Stimulated activated memory B cell treated with anti-CD40 and anti-IgM and Interleukin-4, amounts not matched to agents 10 μg/mL and 1 μg/mL and 100 μg/mL, for 72 hours (primary cell): ENCODE measurements at regions not wholly inside any gene's neighbourhood (a gene's known extent, or its start where the extent isn't known, plus 50 kb on each side); places are given as distances from the start of the nearest gene placed in this dataset.

Experiments
- ATAC-seq: fragments of 150-1000 bp; cut with Tn5 transposase; 2 replicates; pipeline ENCODE4 v1.10.0; 2021
- H3K27ac Mint-ChIP-seq: one replicate; pipeline ENCODE4 v1.8.0; 2022; ENCODE audit warnings: mild to moderate bottlenecking, mixed read lengths
- H3K27me3 Mint-ChIP-seq: one replicate; pipeline ENCODE4 v1.8.0; 2022; ENCODE audit warnings: mixed read lengths
- H3K36me3 Mint-ChIP-seq: one replicate; pipeline ENCODE4 v1.8.0; 2022; ENCODE audit warnings: mixed read lengths
- H3K4me1 Mint-ChIP-seq: one replicate; pipeline ENCODE4 v1.8.0; 2022; ENCODE audit warnings: mixed read lengths
- H3K4me3 Mint-ChIP-seq: one replicate; pipeline ENCODE4 v1.8.0; 2022; ENCODE audit warnings: mild to moderate bottlenecking, moderate library complexity, mixed read lengths
- H3K9me3 Mint-ChIP-seq: one replicate; pipeline ENCODE4 v1.8.0; 2022; ENCODE audit warnings: mixed read lengths

DNA sequence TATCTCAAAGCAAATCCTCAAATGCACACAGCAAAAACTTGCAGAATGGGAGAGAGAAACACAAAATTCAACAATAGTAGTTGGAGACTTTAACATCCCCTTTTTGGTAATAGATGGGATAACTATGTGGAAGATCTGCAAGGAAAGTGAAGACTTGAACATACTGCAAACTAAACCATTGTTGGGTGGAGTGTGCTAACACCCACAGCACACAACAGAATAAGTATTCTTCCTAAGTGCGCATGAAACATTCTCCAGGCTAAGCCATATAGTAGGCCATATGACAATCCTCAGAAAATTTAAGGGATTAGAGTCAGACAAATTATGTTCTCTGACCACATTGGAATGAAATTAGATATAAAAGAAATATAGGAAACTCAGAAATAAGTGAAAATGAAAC lies 230.6 kb downstream of the FBXO15 start:
- no peaks in the 10 kb centered on the region for H3K27me3 Mint-ChIP-seq
- no peak overlapping the region for H3K27ac Mint-ChIP-seq
- no peak overlapping the region for H3K4me3 Mint-ChIP-seq
- no peaks in the 10 kb centered on the region for H3K4me1 Mint-ChIP-seq
- H3K36me3 Mint-ChIP-seq: no peaks in the 10 kb centered on the region
- ATAC-seq: no peak
- no peaks in the 10 kb centered on the region for H3K9me3 Mint-ChIP-seq

GRCh38 chr18:73913505-73913904 lies 234.1 kb downstream of the FBXO15 start:
- H3K9me3 Mint-ChIP-seq: no peaks in the 10 kb centered on the region
- H3K36me3 Mint-ChIP-seq: no peaks in the 10 kb centered on the region
- H3K27ac Mint-ChIP-seq: no peak overlapping the region
- no peak overlapping the region for H3K4me3 Mint-ChIP-seq
- ATAC-seq: no peak
- no peaks in the 10 kb centered on the region for H3K27me3 Mint-ChIP-seq
- no peaks in the 10 kb centered on the region for H3K4me1 Mint-ChIP-seq

GRCh38 chr18:73908323-73908722 lies 239.3 kb downstream of the FBXO15 start:
- H3K9me3 Mint-ChIP-seq: no peaks in the 10 kb centered on the region

GRCh38 chr18:73901566-73901965 lies 246.1 kb downstream of the FBXO15 start:
- H3K27me3 Mint-ChIP-seq: no peaks in the 10 kb centered on the region
- no peaks in the 10 kb centered on the region for H3K4me1 Mint-ChIP-seq
- no peaks in the 10 kb centered on the region for H3K36me3 Mint-ChIP-seq
- no peaks in the 10 kb centered on the region for H3K9me3 Mint-ChIP-seq
- H3K27ac Mint-ChIP-seq: no peak overlapping the region
- no peak for ATAC-seq
- no peak overlapping the region for H3K4me3 Mint-ChIP-seq

More at GRCh38 chr18:73908323-73908722, 239.3 kb downstream of the FBXO15 start:
- no peaks in the 10 kb centered on the region for H3K4me1 Mint-ChIP-seq
- no peaks in the 10 kb centered on the region for H3K36me3 Mint-ChIP-seq
- ATAC-seq: no peak
- H3K27me3 Mint-ChIP-seq: no peaks in the 10 kb centered on the region
- no peak overlapping the region for H3K4me3 Mint-ChIP-seq
- no peak overlapping the region for H3K27ac Mint-ChIP-seq

GRCh38 chr18:73901151-73901550 lies 246.5 kb downstream of the FBXO15 start:
- no peaks in the 10 kb centered on the region for H3K9me3 Mint-ChIP-seq
- no peaks in the 10 kb centered on the region for H3K36me3 Mint-ChIP-seq
- H3K4me3 Mint-ChIP-seq: no peak overlapping the region
- no peak for ATAC-seq
- no peaks in the 10 kb centered on the region for H3K4me1 Mint-ChIP-seq
- no peak overlapping the region for H3K27ac Mint-ChIP-seq
- H3K27me3 Mint-ChIP-seq: no peaks in the 10 kb centered on the region

DNA sequence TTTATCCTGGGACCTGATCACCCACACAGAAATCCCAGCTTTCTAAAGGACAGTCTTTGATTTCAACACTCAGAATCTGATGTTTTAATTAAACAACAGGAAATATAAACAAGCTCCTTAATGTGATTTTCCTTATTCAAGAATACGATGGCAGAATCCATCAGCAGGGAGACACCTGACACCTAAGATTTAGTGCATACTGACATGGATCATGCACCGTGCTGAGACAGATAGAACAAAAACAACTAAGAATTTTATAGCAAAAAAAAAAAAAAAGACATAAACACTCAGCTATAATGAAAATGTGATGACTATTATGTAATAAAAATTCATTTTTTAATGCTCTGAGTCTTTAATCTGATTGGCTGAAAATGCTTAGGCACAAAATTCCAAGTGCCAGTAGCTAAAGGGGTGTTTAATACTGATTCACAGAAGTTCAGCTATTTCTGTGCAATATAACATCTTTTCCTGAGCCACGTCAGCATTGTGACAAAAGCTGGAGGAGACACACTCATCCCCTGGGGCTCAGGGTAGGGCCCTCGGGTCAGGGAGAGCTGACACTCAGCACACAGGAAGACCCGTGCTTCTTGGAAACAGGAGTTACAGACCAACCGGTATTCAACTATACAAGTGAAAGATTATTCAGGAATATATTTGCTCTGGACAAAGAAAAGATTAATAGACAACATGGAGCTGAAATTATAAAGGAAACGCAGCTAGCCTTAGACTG lies 247.4 kb downstream of the FBXO15 start:
- no peaks in the 10 kb centered on the region for H3K4me1 Mint-ChIP-seq
- no peaks in the 10 kb centered on the region for H3K9me3 Mint-ChIP-seq
- no peak overlapping the region for H3K4me3 Mint-ChIP-seq
- H3K27me3 Mint-ChIP-seq: no peaks in the 10 kb centered on the region
- H3K36me3 Mint-ChIP-seq: no peaks in the 10 kb centered on the region
- ATAC-seq: no peak
- no peak overlapping the region for H3K27ac Mint-ChIP-seq

GRCh38 chr18:73897517-73897916 lies 250.1 kb downstream of the FBXO15 start:
- H3K9me3 Mint-ChIP-seq: no peaks in the 10 kb centered on the region
- ATAC-seq: no peak
- no peak overlapping the region for H3K27ac Mint-ChIP-seq
- H3K36me3 Mint-ChIP-seq: no peaks in the 10 kb centered on the region
- no peaks in the 10 kb centered on the region for H3K27me3 Mint-ChIP-seq
- no peak overlapping the region for H3K4me3 Mint-ChIP-seq
- H3K4me1 Mint-ChIP-seq: no peaks in the 10 kb centered on the region

DNA sequence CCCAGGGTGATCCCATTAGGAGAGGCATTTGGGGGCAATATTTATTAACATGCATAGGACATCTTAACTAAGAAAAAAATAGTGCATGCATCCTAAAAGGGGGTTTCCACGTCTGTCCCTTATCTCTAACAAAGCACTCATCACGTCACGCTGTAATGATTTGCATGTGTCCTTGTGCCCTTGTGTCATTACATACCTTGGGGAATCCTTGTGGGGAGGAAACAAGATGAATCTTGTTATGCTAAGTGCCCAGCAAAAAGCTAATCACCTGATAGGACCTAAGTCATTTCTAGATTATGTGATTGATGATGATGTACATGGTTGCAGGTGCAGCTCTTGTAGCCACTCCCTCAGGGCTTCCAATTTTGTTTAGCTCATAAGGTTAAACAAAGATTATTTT lies 250.9 kb downstream of the FBXO15 start:
- H3K4me3 Mint-ChIP-seq: no peak overlapping the region
- H3K27ac Mint-ChIP-seq: no peak overlapping the region
- H3K27me3 Mint-ChIP-seq: no peaks in the 10 kb centered on the region
- no peaks in the 10 kb centered on the region for H3K9me3 Mint-ChIP-seq
- no peaks in the 10 kb centered on the region for H3K4me1 Mint-ChIP-seq
- no peak for ATAC-seq
- no peaks in the 10 kb centered on the region for H3K36me3 Mint-ChIP-seq

- no peak overlapping the region for H3K4me3 Mint-ChIP-seq
- no peaks in the 10 kb centered on the region for H3K36me3 Mint-ChIP-seq
- H3K27ac Mint-ChIP-seq: no peak overlapping the region
- no peaks in the 10 kb centered on the region for H3K4me1 Mint-ChIP-seq
- H3K9me3 Mint-ChIP-seq: no peaks in the 10 kb centered on the region
- no peak for ATAC-seq
- H3K27me3 Mint-ChIP-seq: no peaks in the 10 kb centered on the region
Observed at GRCh38 chr18:73895701-73896100, 251.9 kb downstream of the FBXO15 start.

GRCh38 chr18:73893880-73894279 lies 253.8 kb downstream of the FBXO15 start:
- no peak for ATAC-seq

DNA sequence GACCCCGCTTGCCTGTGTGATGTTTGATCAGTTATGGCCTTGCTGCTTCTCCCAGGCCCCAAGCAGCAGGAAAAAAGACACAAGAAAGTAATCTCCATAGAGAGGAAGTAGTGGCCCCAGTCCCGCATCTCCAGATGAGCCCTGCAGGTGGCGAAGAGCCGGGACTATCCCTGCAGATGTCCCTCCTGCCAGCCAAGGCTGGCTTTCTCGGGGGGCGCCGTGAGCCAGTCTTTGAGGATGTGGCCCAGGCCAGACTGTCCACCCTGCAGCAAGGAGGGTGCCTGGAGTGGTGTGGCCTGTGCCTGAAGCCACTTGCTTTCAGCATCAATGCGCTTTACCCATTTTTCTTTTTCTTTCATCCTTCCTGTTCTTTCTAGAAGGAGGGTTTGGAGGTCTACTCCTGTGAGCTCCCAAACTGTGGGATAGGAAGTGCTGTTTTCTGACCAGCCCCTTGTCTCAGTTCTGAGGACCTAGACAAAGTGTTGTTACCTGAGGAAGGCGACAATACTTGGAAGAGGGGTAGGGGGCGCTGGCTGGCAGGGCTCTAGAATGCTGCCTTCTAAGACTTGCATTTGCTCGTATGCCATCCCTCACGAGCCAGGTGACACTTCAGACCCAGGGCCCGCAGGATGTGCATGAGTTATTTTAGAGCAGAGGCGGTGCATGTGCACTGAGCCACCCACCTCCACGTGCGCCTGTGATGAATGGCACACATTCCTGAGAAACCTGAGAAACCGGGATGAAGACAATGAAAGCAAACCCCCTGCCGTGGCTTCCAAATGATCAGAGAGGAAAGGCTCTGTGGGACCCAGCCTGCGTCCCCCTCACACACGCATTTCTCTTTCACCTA lies 255.8 kb downstream of the FBXO15 start:
- no peaks in the 10 kb centered on the region for H3K36me3 Mint-ChIP-seq
- no peaks in the 10 kb centered on the region for H3K27me3 Mint-ChIP-seq
- no peak for ATAC-seq
- no peaks in the 10 kb centered on the region for H3K9me3 Mint-ChIP-seq
- no peak overlapping the region for H3K27ac Mint-ChIP-seq
- H3K4me1 Mint-ChIP-seq: no peaks in the 10 kb centered on the region
- H3K4me3 Mint-ChIP-seq: no peak overlapping the region

More at GRCh38 chr18:73893880-73894279, 253.8 kb downstream of the FBXO15 start:
- H3K27ac Mint-ChIP-seq: no peak overlapping the region
- H3K9me3 Mint-ChIP-seq: no peaks in the 10 kb centered on the region
- H3K36me3 Mint-ChIP-seq: no peaks in the 10 kb centered on the region
- H3K4me1 Mint-ChIP-seq: no peaks in the 10 kb centered on the region
- H3K4me3 Mint-ChIP-seq: no peak overlapping the region
- H3K27me3 Mint-ChIP-seq: no peaks in the 10 kb centered on the region

- Mint-ChIP-seq H3K27me3 (no peaks in the 10 kb centered on the region), H3K9me3 (no peaks in the 10 kb centered on the region), H3K4me3 (no peak overlapping the region), H3K4me1 (no peaks in the 10 kb centered on the region), H3K27ac (no peak overlapping the region), H3K36me3 (no peaks in the 10 kb centered on the region)
- ATAC-seq: no peak
Observed at GRCh38 chr18:73888565-73888964, 259.1 kb downstream of the FBXO15 start.

DNA sequence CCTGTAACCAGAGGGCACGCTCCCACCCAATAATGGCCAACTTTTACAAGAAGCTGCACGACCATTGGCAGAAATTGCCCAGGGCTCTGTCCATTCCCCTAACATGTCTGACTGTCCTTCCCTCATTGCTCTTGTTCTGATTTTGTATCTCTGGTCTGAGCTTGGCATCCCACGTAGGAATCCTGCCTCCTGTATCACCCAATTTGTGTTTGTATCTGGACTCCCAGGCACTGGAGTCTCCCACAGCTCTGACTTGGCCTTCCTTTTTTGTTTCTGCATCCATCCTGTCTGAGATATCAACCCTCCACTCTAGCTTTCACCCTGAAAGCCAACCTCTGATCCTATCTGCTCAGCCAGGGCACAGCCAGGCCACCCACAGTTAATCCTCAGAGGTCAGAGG lies 259.8 kb downstream of the FBXO15 start:
- H3K36me3 Mint-ChIP-seq: no peaks in the 10 kb centered on the region
- no peaks in the 10 kb centered on the region for H3K9me3 Mint-ChIP-seq
- no peak overlapping the region for H3K27ac Mint-ChIP-seq
- H3K4me3 Mint-ChIP-seq: no peak overlapping the region
- H3K4me1 Mint-ChIP-seq: no peaks in the 10 kb centered on the region
- no peak for ATAC-seq
- H3K27me3 Mint-ChIP-seq: no peaks in the 10 kb centered on the region

- no peak overlapping the region for H3K27ac Mint-ChIP-seq
- H3K4me3 Mint-ChIP-seq: no peak overlapping the region
- H3K9me3 Mint-ChIP-seq: no peaks in the 10 kb centered on the region
- ATAC-seq: no peak
- H3K4me1 Mint-ChIP-seq: no peaks in the 10 kb centered on the region
- H3K27me3 Mint-ChIP-seq: no peaks in the 10 kb centered on the region
- no peaks in the 10 kb centered on the region for H3K36me3 Mint-ChIP-seq
Observed at GRCh38 chr18:73884868-73885267, 262.8 kb downstream of the FBXO15 start.

- no peaks in the 10 kb centered on the region for H3K27me3 Mint-ChIP-seq
- ATAC-seq: no peak
- H3K4me3 Mint-ChIP-seq: no peak overlapping the region
- no peak overlapping the region for H3K27ac Mint-ChIP-seq
- no peaks in the 10 kb centered on the region for H3K4me1 Mint-ChIP-seq
- H3K36me3 Mint-ChIP-seq: no peaks in the 10 kb centered on the region
- H3K9me3 Mint-ChIP-seq: peaks cover 3% of the 10 kb centered on the region
Observed at GRCh38 chr18:73881396-73881917, 266.2 kb downstream of the FBXO15 start.

DNA sequence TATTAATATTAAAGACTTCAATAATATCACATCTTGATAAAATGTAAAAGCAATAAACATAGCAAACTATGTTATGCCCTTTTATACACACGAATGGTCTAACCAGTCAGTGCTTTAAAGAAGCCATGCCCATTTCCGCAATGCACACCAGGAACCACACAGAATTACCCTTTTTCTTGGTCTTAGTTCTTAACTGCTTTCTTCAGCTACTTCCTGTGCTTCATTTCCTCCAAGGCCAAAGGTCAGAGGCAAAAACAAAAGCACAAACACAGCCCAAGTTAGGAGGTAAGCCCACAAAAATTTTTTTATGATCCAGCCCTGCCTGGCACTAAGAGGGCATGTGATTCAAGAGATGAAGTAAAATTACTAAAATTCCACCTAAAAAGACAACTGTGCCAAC lies 267.2 kb downstream of the FBXO15 start:
- Mint-ChIP-seq H3K27me3 (no peaks in the 10 kb centered on the region), H3K36me3 (no peaks in the 10 kb centered on the region), H3K4me1 (no peaks in the 10 kb centered on the region), H3K27ac (no peak overlapping the region), H3K4me3 (no peak overlapping the region), H3K9me3 (peaks cover 3% of the 10 kb centered on the region)
- no peak for ATAC-seq
